LoVo (cell line): ENCODE measurements at regions not wholly inside any gene's neighbourhood (a gene's known extent, or its start where the extent isn't known, plus 50 kb on each side); places are given as distances from the start of the nearest gene placed in this dataset.
A peak's percentile ranks its signal among the peaks of the same experiment; 100 is the strongest.

Source experiments
- DNase-seq: peaks from one replicate; pipeline ENCODE4 v3.0.0-alpha.2; 2016; ENCODE audit warnings: low spot score

- no peak for DNase-seq
Observed at GRCh38 chrX:96311366-96311765, 373.3 kb upstream of the DIAPH2 start.

- peak; percentile 9 for DNase-seq
Observed at GRCh38 chrX:96314985-96315384, 369.7 kb upstream of the DIAPH2 start.

DNA sequence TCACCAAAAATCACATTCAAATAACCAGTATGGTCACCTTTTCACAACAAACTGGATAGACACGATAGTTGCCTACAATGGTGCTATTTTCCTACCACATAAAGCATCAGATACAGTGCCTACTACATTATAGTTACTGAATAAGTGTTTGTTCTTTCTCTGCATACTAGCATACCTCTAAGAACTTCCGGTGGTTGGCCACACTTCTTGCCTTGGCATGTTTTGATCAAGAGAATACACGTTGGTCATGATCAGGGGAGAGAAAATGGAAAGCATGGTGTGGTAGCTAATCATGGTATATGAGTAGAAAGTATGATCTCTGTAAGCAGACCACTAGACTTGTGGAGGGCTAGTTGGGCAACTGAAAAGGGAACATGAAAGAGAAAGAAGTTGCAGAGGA lies 322.8 kb upstream of the DIAPH2 start:
- no peak for DNase-seq

- peak; percentile 32 for DNase-seq
Observed at GRCh38 chrX:96372313-96373046, 312.2 kb upstream of the DIAPH2 start.

DNA sequence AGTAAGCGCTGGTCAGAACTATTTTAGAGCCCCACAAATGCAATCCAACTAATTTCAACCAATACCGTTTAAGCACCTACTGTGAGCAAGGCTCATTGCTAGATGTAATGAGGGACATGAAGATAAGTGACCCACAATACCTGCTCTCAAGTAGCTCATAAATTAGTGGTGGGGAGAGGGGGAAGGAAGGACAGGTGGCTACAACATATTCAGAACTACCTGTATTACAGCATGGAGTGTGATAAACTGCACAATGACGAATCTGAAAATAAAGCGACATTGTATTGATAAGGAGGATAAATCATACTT lies 311.6 kb upstream of the DIAPH2 start:
- DNase-seq: no peak

DNA sequence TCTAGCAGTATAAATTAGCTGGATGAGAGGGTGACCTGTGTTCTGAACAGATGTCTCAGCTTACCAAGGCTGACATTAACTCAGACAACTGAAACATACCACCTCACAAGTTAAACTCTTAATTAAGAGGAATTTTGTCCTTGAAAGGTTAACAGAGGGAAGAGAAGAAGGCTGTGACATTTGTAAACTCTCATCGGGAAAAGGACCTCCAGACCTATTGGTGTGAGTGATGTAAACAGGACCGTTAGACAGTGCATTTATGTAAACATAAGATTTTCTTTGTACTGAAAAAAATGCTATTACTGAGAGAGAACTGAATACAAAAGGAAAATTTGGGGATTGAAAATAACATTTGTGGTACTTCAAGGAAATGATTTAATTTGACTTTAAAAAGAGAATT lies 308.4 kb upstream of the DIAPH2 start:
- DNase-seq: no peak

DNA sequence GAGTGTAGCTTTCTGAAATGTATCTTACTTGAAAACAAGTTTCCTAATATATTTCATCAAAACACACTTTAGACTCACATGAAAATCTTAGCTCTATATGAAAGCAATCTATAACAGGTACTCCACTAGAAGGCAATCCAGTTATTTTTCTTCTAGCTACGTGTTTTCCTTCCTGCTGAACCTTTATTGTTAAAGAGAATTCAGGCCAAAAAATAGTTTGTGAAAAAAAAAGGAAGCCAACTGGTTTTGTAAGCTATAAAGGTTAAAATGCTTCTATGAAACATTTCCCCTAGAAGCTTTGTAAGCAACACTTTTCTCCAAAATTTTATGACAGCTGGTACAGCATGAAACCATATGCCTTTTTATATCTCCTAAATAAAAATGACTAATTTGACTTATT lies 304.7 kb upstream of the DIAPH2 start:
- no peak for DNase-seq

GRCh38 chrX:96382018-96382417 lies 302.6 kb upstream of the DIAPH2 start:
- DNase-seq: no peak

GRCh38 chrX:96383428-96383827 lies 301.2 kb upstream of the DIAPH2 start:
- DNase-seq: no peak

DNA sequence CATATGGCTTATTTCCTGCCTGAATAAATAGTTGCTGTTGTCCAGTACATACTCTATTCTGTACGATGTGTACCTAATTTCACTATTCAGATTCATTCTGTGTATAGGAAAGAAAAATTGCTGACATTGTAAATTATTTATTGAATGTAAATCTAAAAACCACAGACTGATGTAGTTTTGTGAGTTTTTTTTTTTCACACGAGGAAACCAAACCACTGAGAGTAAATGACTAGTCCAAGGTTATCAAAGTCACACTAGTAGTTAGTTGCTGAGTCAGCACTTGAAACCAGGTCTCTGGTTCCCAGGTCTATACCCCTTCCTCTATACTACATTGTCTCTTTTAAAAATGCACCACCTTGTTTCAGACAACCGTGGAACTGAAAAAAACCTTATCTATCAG lies 298.3 kb upstream of the DIAPH2 start:
- DNase-seq: no peak

DNA sequence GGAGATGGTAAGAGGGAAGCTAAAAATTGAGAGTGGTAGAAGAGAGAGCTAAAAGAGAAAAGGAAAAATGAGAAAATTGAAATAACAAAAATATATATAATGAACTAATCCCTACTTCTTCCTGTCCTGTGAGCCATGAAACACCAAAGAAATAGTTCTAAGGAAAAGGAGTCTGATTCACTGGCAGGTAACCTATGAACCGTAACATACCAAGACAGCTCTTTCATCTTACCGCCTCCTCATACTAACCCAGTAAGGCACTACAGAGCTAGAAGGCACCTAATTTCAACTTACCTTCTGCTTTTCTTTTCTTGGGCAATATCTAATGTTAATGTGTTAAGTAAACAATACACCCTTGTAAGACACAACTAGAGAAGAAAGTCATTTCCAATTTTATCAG lies 297.7 kb upstream of the DIAPH2 start:
- no peak for DNase-seq

GRCh38 chrX:96387801-96388200 lies 296.8 kb upstream of the DIAPH2 start:
- no peak for DNase-seq

DNA sequence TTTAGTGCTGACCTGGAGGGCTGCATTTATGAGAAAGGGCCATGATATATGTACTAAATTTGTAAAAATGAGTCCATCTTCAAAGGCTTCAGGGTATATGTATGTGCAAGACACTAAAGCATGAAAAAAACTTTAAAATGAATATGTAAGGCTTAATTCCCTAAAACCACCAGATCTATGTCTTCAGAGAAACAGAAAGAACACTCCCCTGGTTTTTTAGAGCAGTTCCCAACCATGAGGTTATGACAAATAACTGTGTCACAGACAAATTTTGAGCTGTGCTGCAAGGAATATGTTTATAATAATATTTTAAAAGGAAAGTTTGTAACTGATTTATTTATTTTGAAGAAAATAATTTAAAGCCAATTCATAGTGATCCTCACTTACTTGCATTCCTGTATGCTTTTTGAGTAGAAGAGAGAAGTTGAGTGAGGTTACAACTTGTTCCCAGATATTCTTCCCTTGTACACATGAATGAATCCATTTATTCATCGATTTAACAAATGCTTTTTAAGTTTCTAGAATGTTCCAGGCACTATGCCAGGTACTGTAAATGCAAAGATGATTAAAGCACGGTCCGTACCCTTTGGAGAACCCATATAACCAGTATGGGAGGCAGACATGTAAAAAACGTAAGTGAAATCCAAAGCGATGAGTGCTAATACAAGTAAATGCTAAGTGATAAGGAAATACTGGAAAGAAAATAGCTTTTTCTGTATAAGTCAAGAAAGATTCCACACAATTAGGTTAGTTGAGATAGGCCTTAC lies 295.2 kb upstream of the DIAPH2 start:
- DNase-seq: no peak

GRCh38 chrX:96394598-96394997 lies 290.0 kb upstream of the DIAPH2 start:
- no peak for DNase-seq

DNA sequence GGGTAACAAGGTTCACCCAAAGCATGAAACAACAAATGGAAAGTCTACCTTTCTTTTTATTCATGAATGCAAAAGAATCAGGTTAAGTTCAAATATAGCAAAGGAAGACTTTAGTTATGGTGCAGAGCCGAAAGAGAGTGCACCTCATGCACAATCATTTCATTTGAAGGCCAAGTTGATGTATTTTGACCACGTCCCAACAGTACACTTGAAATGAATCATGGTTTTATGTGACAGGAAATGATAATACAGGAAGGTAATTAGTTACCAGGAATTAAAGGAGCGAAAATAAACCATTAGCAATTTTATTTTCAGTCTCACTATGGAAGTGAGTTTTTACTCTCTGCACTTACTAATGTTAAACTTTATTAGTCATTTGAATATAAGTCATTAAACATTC lies 281.2 kb upstream of the DIAPH2 start:
- no peak for DNase-seq

- DNase-seq: no peak
Observed at GRCh38 chrX:96405842-96406241, 278.8 kb upstream of the DIAPH2 start.

- DNase-seq: peak; percentile 49
Observed at GRCh38 chrX:96407072-96407471, 277.6 kb upstream of the DIAPH2 start.

DNA sequence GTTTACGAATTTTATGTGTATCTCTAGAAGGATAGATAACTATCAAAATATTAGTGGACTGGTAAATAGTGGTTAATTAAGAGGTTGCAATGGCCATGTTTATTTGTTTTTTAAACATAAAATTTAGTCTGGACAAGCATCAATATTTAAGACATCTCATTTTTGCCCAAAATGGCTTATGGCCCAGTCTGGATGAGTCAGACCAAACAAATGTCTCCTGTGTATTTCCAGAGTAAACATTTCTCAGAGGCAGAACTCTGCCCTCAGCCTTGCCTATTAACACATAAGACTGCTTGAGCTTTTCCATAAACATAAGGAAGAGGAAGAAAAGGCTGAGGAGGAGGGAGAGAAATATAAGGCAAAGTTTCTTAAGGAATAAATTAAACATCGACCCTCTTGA lies 277.1 kb upstream of the DIAPH2 start:
- peak; percentile 34 for DNase-seq

DNA sequence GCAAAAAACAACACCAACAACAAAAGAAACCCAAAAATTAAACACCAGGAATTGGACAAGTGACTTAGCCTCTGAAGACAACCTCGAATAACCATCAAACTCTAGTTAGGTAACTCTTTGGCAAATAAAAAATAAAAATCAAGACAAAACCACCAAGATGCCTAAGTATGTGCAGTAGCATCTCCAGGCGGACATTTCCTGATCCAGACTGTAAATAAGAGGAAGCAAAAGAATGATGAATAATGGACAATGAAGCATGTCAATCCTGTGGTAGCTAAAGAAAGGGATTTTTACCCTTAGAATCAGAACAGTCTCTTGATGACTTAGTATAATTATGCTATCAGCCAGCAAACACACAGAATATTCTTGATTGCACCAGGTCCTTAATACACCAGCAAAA lies 276.7 kb upstream of the DIAPH2 start:
- no peak for DNase-seq

GRCh38 chrX:96410927-96411326 lies 273.7 kb upstream of the DIAPH2 start:
- DNase-seq: no peak

GRCh38 chrX:96417695-96418094 lies 266.9 kb upstream of the DIAPH2 start:
- no peak for DNase-seq

DNA sequence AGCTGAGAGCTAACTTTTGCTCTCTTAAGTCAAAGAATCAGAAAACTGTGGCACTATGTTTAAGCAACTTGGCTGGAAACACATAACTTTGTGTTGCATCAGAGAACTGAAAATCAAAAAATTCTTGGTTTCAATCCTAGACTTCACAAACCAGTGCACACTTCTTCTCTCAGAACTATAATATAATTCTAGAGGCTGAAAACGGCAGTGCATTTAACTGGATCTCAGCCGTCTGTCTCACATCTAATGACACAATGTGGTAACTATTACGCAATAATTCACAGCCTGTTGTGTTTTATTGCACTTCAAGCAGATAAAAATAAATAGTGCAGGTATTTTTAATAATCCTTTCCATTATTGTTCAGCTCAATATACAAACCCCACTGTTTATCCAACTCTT lies 260.6 kb upstream of the DIAPH2 start:
- DNase-seq: no peak

DNA sequence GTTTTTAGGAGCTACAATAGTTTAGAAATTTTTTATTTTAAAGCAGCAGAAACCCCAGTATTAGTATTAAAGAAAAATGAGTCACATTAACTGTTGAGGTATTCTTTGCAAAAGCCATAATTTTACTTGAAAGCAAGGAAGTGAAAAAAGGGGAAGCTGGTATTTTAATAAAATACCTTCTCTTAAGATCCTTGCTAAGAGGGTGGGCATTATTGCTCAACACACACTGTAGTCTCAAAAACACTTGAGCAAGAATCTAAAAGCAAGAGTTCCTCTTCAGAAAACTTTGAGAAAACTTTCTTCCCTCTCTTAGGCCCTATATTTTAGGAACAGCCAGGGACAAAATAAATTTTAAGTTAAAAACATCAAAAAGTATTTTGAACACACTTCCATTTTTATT lies 259.4 kb upstream of the DIAPH2 start:
- no peak for DNase-seq
